GM12878 (cell line): ENCODE measurements at regions not wholly inside any gene's neighbourhood (a gene's known extent, or its start where the extent isn't known, plus 50 kb on each side); places are given as distances from the start of the nearest gene placed in this dataset.

Experiments used
- BCLAF1 ChIP-seq: fragments of 450-650 bp; IDR thresholded peaks from 2 replicates; pipeline ENCODE4 v1.6.1; 2017; ENCODE audit warnings: antibody characterized with exemption, mild to moderate bottlenecking, moderate library complexity
- CEBPB ChIP-seq, 2 experiments: fragments of 150-350 bp in 1 of 2; IDR thresholded peaks; 2 replicates each; pipeline ENCODE4 v1.6.1; 2012 to 2014; ENCODE audit warnings: low read depth in 2 of 2, low read length in 2 of 2, borderline replicate concordance in 1 of 2, inconsistent platforms in 1 of 2
- CTCF ChIP-seq, 3 experiments: IDR thresholded peaks in 2 of 3; conservative IDR thresholded peaks in 1 of 3; 2 replicates each; pipeline ENCODE4 v1.5.1; 2011; ENCODE audit warnings: low read depth in 3 of 3, low read length in 3 of 3, mild to moderate bottlenecking in 3 of 3, control low read depth in 2 of 3, moderate library complexity in 2 of 3, inconsistent platforms in 1 of 3, mixed read lengths in 1 of 3; ENCODE audit not compliant: control insufficient read depth in 2 of 3, insufficient read depth in 1 of 3; ENCODE audit errors: extremely low read depth in 1 of 3
- GABPA ChIP-seq: IDR thresholded peaks from 2 replicates; pipeline ENCODE4 v1.6.1; 2014; ENCODE audit warnings: antibody characterized with exemption, low read depth, mild to moderate bottlenecking, inconsistent platforms
- HSF1 ChIP-seq: fragments of 150-350 bp; IDR thresholded peaks from 2 replicates; pipeline ENCODE4 v1.6.1; 2014; ENCODE audit warnings: mild to moderate bottlenecking, low read depth, low read length
- IRF3 ChIP-seq: fragments of 450-650 bp; IDR thresholded peaks from 2 replicates; pipeline ENCODE4 v1.6.1; 2014; ENCODE audit warnings: mild to moderate bottlenecking
- KLF5 ChIP-seq: fragments of 450-650 bp; IDR thresholded peaks from 2 replicates; pipeline ENCODE4 v1.6.1; 2014; ENCODE audit warnings: mild to moderate bottlenecking; ENCODE audit not compliant: partially characterized antibody
- MTA2 ChIP-seq: fragments of 450-650 bp; IDR thresholded peaks from 2 replicates; pipeline ENCODE4 v1.6.1; 2016; ENCODE audit warnings: low read depth, mild to moderate bottlenecking, moderate library complexity
- MXI1 ChIP-seq: fragments of 150-350 bp; IDR thresholded peaks from 2 replicates; pipeline ENCODE4 v1.6.1; 2011; ENCODE audit warnings: low read depth, mild to moderate bottlenecking, inconsistent platforms, low read length, improper control_type of control experiment
- PRDM15 ChIP-seq: fragments of 450-650 bp; formaldehyde crosslinking; IDR thresholded peaks from 2 replicates; pipeline ENCODE4 v1.4.0; 2020; ENCODE audit warnings: mild to moderate bottlenecking, moderate library complexity
- RELA ChIP-seq: fragments of 450-650 bp; IDR thresholded peaks from 2 replicates; pipeline ENCODE4 v1.8.0; 2014; ENCODE audit warnings: borderline replicate concordance; ENCODE audit not compliant: partially characterized antibody
- SIX5 ChIP-seq: IDR thresholded peaks from 2 replicates; pipeline ENCODE4 v1.6.1; 2011; ENCODE audit warnings: mild to moderate bottlenecking, low read depth, low read length, moderate library complexity; ENCODE audit not compliant: severe bottlenecking
- SKIL ChIP-seq: fragments of 450-650 bp; IDR thresholded peaks from 2 replicates; pipeline ENCODE4 v1.6.1; 2017; ENCODE audit warnings: mild to moderate bottlenecking, low read depth, inconsistent platforms; ENCODE audit not compliant: poor library complexity, severe bottlenecking
- USF1 ChIP-seq: IDR thresholded peaks from 2 replicates; pipeline ENCODE4 v1.6.1; 2011; ENCODE audit warnings: borderline replicate concordance, low read depth, mild to moderate bottlenecking, moderate library complexity, mixed read lengths, low read length; ENCODE audit not compliant: insufficient read depth; ENCODE audit errors: extremely low read length

GRCh38 chr11:59267196-59267595 lies 54.5 kb upstream of the MPEG1 start (continued):
- TF ChIP-seq BCLAF1 (no peak), MTA2 (peak; percentile 61), IRF3 (no peak), SKIL (peak; percentile 59), MXI1 (no peak), PRDM15 (CRISPR knock-in tag) (no peak), HSF1 (no peak), CEBPB (IDR thresholded peaks at IDR 0.05; ENCODE audit: borderline replicate concordance in 1 of 2, low read depth in 2 of 2, low read length in 2 of 2) (no peak), RELA (no peak), CTCF (IDR thresholded peaks at IDR 0.05 in 2 of 3, conservative IDR thresholded peaks at IDR 0.05 in 1 of 3; ENCODE audit: control insufficient read depth in 2 of 3, extremely low read depth in 1 of 3, insufficient read depth in 1 of 3, low read depth in 3 of 3, low read length in 3 of 3) (peak in 1 of 3 experiments; percentile 8; a peak in 1 of 6 replicates), KLF5 (no peak), USF1 (no peak), SIX5 (no peak), GABPA (no peak)
